HG03565 (cell line): ENCODE measurements at regions not wholly inside any gene's neighbourhood (a gene's known extent, or its start where the extent isn't known, plus 50 kb on each side); places are given as distances from the start of the nearest gene placed in this dataset.
"Not testable (repeated sequence)": the region's sequence is repeated elsewhere in the genome, so short reads cannot be mapped to it uniquely, and the experiment has no call there.

Source experiments
- ATAC-seq: cut with Tn5 transposase; IDR thresholded peaks from one replicate; pipeline ENCODE4 v1.9.1; 2021; ENCODE audit warnings: mild to moderate bottlenecking, moderate library complexity; ENCODE audit not compliant: unreplicated experiment

DNA sequence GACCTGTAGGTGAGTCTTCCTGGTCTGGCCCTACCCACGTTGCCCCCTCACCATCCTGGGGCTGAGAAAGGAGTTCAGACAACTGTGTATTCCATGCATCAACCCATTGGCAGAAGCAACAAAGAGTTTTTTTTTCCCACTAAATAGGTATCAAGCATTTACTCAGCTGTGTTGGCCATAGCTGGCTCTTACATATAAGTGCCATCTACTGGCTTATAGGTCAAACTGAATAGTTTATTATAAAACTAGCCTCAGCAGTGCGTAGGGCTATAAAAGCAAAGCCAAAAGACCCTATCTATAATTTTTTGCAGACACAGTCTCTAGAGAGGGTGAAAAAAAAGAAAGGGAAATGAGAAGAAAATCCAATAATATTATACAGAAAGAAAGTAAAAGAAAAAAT is 765.2 kb upstream of the MGAT4C start:
- no peak for ATAC-seq

DNA sequence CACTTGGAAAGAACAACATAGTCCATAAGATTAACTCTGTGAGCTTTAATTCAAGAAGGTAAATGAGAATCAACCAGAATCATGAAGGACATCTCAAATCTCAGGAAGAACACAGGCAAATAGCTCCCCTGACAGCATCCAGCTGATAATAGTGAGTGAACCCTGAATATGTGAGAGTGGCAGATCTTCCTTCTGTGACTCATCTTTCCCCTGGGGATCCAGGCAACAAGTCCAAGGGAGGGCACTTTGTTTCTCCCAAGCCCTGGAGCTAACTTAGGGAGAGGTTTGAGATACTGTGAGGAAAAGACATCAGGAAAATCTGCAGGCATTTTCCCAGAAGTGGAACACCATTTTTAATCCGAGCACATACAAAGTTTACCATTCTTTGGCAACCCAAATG is 763.9 kb upstream of the MGAT4C start:
- ATAC-seq, result no peak

DNA sequence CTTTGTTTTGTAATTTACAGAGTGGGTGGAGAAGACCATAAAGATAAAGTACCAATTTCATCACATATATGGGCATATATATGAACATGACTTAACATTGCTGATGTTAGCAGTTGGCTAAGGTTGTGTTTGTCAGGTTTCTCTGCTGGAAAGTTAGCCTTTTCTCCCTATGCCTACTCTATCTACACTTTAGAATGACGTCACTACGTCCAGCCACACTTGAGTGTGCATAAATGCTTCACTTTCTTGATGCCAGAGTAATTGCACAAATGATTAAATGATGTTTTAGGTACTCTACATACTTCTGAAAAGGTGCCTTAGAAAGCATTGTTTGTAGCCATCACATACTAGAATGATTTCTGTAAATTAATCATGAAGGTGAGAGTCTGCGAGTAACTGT is 759.2 kb upstream of the MGAT4C start:
- no peak for ATAC-seq

DNA sequence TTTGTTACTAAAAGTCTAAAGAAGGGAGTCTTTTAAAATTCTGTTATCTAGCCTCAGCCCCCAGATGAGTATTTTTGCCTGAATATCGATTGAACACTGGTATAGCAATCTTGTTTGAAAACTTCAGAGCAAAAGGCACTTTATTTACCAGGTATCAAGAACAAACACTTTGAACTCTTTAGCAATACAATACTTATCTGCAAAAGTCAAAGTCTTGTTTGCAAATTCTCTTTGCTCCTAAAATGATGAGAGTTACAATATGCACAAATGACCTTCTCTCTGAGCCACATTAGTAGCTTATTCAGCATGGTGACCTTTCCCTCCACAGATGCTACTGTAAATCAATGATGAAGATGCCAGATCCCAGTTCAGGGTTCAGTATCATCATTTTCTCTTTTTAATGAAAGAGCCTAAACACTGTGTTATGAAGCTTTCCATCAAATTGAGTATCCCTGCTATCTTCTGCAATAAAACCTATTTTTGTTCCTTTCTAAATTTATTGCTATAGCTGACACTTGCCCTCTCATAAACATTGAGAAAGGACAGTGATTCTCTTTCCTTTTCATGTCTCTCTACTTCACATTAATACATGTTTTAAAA is 752.7 kb upstream of the MGAT4C start:
- no peak for ATAC-seq

DNA sequence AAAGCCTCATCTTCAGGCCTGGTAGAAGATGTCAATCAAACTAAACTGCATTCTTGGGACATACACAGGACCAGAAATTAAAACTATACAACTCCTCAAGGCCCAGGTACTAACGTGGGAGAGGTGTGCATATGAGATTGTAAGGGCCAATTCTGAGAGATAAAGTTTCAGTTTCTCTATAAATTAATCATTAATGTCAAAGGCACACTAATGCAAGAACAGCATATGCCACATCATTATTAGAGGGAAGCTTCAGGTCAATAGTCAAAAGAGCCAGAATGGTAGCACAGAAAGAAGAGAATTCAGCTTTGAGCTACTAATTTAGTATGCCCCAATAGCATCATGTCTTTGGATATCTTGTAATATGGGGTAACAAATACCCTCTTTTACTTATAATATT is 744.9 kb upstream of the MGAT4C start:
- ATAC-seq, result no peak

- no peak for ATAC-seq
Measured at GRCh38 chr12:86985298-86985697, 729.1 kb upstream of the MGAT4C start.

- ATAC-seq, result not testable (repeated sequence)
Measured at GRCh38 chr12:86970595-86970994, 714.4 kb upstream of the MGAT4C start.

GRCh38 chr12:86959766-86960458 is 703.7 kb upstream of the MGAT4C start:
- no peak for ATAC-seq

- ATAC-seq, result no peak
Measured at GRCh38 chr12:86950444-86950843, 694.3 kb upstream of the MGAT4C start.

DNA sequence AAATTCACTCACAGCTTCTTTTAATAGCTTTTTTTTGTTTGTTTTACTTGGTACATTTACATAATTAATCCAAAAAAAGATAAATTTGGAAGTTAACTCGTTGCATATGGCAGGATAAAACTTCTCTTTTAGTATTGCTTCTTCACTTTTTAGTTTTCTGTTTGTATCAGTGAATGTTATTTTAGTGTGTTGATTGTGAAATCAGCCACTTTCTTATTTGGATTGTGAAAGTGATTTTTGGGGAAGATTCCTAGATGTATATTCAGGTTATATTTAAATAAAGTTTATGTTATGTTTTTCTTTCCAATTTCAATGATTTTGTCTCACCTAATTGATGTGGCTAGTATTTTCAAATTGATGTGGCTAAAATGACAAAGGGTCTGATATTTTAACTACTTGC is 693.9 kb upstream of the MGAT4C start:
- ATAC-seq, result no peak

DNA sequence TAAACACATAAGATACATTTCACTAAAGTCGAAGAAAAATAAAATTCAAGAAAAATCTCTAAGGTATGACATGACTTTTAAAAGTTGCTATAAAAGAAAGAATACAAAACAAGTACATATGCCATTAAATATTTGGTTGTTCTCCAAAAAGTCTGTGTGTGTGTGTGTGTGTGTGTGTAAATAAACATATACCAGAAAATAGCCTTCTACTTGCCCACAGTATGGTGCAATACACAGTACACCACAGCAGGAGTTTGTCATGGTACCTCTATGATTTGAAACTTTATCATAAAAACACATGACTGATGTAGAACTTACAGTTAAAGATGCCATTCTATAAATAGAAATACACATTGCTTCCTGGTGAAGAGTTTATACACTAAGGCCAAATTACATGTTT is 692.7 kb upstream of the MGAT4C start:
- ATAC-seq, result no peak

GRCh38 chr12:86945685-86946196 is 689.5 kb upstream of the MGAT4C start:
- ATAC-seq, result no peak

DNA sequence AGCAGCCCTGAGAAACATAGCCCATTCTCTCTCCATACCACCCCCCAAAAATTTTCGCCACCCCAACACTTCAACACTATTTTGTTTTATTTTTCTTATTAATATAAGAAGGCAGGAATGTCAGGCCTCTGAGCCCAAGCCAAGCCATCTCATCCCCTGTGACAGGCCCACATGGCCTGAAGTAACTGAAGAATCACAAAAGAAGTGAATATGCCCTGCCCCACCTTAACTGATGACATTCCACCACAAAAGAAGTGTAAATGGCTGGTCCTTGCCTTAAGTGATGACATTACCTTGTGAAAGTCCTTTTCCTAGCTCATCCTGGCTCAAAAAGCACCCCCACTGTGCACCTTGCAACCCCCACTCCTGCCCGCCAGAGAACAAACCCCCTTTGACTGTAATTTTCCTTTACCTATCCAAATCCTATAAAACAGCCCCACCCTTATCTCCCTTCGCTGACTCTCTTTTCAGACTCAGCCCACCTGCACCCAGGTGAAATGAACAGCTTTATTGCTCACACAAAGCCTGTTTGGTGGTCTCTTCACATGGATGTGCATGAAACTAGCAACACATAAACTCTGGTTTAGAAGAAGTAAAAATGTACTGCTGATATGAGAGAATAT is 688.1 kb upstream of the MGAT4C start:
- not testable (repeated sequence) for ATAC-seq

GRCh38 chr12:86931714-86932113 is 675.5 kb upstream of the MGAT4C start:
- no peak for ATAC-seq

- ATAC-seq, result no peak
Measured at GRCh38 chr12:86929962-86930361, 673.8 kb upstream of the MGAT4C start.

- no peak for ATAC-seq
Measured at GRCh38 chr12:86917121-86917520, 660.9 kb upstream of the MGAT4C start.

- no peak for ATAC-seq
Measured at GRCh38 chr12:86914721-86915120, 658.5 kb upstream of the MGAT4C start.

DNA sequence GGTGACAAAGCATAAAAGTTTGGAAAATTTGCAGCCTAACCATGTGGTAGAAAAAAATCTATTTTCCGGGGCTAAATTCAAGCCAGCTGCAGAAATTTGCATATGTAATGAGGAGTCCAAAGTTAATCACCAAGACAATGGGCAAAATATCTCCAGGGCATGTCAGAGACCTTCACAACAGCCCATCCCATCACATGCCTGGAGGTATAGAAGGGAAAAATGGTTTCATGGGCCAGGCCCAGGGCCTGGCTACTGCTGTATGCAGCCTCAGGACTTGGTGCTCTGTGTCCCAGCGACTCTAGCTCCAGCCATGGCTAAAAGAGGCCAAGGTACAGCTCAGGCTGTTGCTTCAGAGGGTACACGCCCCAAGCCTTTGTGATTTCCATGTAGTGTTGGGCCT is 655.8 kb upstream of the MGAT4C start:
- no peak for ATAC-seq

- ATAC-seq, result no peak
Measured at GRCh38 chr12:86903159-86903558, 647.0 kb upstream of the MGAT4C start.

DNA sequence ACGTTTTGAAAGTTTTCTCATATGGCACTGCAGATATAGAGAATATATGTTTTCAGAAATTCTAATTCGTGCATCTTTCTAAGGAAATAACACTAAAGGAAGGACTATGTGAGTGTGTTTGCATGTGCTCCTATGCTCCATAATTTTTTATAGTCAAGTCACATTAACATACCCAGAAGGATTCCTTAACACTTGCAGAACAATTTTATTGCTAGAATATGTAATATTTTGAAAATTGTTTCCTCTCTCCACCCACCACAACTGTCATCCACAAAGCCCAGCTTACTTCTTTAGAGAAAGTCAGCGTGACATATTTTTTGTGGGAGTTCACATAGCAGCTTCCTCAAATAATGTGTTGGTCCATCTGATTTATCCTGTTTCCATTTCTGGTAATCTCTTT is 604.6 kb upstream of the MGAT4C start:
- ATAC-seq, result no peak

GRCh38 chr12:86852451-86852850 is 596.3 kb upstream of the MGAT4C start:
- ATAC-seq, result no peak

- ATAC-seq, result no peak
Measured at GRCh38 chr12:86838711-86839110, 582.5 kb upstream of the MGAT4C start.
